OCI-LY1 (cell line): ENCODE measurements at regions not wholly inside any gene's neighbourhood (a gene's known extent, or its start where the extent isn't known, plus 50 kb on each side); places are given as distances from the start of the nearest gene placed in this dataset.

Source experiments
- EZH2 ChIP-seq: fragments of 200-600 bp; sonication (generic), shearing (Covaris generic); IDR thresholded peaks from 2 replicates; pipeline ENCODE4 v1.8.0; 2017; ENCODE audit warnings: borderline replicate concordance, mixed run types, mild to moderate bottlenecking, antibody characterized with exemption, low read length, moderate library complexity, mixed read lengths
- TF ChIP-seq, protein P1 (sequence below): fragments of 200-600 bp; sonication (generic), shearing (Covaris generic); IDR thresholded peaks from 2 replicates; pipeline ENCODE4 v1.5.1; 2017; ENCODE audit warnings: mild to moderate bottlenecking, antibody characterized with exemption, low read length, moderate library complexity, mixed read lengths

DNA sequence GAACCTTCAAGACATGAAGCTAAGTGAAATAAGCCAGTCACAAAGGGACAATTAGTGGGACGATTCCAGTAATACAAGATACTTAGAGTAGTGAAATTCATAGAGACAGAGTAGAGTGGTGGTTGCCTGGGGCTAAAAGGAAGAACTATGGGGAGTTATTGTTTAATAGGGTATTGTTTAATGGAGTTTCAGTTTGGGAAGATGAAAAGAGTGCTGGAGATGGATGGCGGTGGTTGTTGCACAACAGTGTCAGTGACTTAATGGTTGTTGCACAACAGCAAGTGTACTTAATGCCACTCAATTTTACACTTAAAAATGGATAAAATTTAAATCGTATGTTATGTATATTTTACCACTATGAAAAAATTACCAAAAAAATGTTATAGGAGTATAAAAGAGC is 209.7 kb upstream of the TENT5A start:
- TF ChIP-seq, protein P1, sequence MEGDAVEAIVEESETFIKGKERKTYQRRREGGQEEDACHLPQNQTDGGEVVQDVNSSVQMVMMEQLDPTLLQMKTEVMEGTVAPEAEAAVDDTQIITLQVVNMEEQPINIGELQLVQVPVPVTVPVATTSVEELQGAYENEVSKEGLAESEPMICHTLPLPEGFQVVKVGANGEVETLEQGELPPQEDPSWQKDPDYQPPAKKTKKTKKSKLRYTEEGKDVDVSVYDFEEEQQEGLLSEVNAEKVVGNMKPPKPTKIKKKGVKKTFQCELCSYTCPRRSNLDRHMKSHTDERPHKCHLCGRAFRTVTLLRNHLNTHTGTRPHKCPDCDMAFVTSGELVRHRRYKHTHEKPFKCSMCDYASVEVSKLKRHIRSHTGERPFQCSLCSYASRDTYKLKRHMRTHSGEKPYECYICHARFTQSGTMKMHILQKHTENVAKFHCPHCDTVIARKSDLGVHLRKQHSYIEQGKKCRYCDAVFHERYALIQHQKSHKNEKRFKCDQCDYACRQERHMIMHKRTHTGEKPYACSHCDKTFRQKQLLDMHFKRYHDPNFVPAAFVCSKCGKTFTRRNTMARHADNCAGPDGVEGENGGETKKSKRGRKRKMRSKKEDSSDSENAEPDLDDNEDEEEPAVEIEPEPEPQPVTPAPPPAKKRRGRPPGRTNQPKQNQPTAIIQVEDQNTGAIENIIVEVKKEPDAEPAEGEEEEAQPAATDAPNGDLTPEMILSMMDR = no peak
- no peak for TF ChIP-seq EZH2
